ENCODE measurements at regions not wholly inside any gene's neighbourhood (a gene's known extent, or its start where the extent isn't known, plus 50 kb on each side); places are given as distances from the start of the nearest gene placed in this dataset.

DNA sequence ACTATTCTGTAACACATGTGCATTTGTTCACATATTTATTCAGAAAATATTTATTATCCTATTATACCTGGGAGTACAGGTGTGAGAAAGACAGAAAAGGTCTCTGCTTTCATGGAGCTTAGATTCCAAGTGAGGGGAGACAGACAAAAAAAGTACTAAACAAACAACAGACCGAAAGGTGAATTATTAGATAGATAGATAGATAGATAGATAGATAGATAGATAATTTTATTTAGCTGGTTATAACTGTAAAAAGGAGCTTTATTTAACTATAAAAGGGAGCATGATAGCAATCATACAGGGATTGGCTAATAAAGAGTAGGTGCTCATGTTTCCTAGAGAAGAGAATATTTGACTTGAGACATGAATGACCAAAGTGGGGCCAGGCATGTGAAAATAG, 119.4 kb downstream of the TNFSF18 start:
- H4K20me1 ChIP-seq (ENCODE audit: insufficient read depth, low read length) = no peaks in the 10 kb centered on the region
- no peaks in the 10 kb centered on the region for H3K4me1 ChIP-seq (ENCODE audit: insufficient read depth, low read length, severe bottlenecking)
- H3F3A ChIP-seq (ENCODE audit: insufficient read depth, low read length) = no peaks in the 10 kb centered on the region
- H3K9ac ChIP-seq (ENCODE audit: low read length) = no peak overlapping the region
- TF ChIP-seq CTCF (IDR thresholded peaks at IDR 0.05; ENCODE audit: low read length) (no peak), EZH2 (IDR thresholded peaks at IDR 0.05; ENCODE audit: borderline replicate concordance, low read length) (no peak)
- no peaks in the 10 kb centered on the region for H3K9me2 ChIP-seq (ENCODE audit: low read depth, low read length)
- H3K27ac ChIP-seq (ENCODE audit: low read depth, low read length, poor library complexity, severe bottlenecking) = no peak overlapping the region
- no peaks in the 10 kb centered on the region for H3K36me3 ChIP-seq (ENCODE audit: insufficient read depth, low read length)
- no peaks in the 10 kb centered on the region for H3K27me3 ChIP-seq (ENCODE audit: insufficient read depth, low read length)
- no peak overlapping the region for H3K4me3 ChIP-seq (ENCODE audit: low read depth, low read length, poor library complexity, severe bottlenecking)
- H3K4me2 ChIP-seq (ENCODE audit: low read length) = no peak overlapping the region
- H3K9me3 ChIP-seq (ENCODE audit: low read length) = no peaks in the 10 kb centered on the region
- H3K79me2 ChIP-seq (ENCODE audit: insufficient read depth, low read length) = no peaks in the 10 kb centered on the region
- H2AFZ ChIP-seq (ENCODE audit: low read length) = no peak overlapping the region

DNA sequence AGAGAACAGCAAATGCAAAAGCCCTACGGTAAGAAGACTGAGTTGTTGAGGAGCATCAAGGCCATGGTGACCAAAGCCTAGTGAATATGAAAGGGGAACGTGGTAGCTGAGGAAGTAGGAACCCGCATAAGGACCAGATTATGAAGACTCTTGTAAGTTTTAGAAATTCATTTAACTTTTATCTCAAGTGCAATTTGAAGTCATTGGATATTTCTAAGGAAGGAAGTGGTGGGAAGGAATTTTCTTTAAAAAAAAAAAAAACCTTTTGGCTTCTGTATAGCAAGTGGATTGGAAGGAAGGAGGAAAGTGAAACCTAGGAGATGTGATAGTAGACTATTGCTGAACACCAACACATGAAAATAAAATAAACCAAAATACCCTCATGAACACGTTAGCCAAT, 119.0 kb downstream of the TNFSF18 start:
- no peak for TF ChIP-seq EZH2 (IDR thresholded peaks at IDR 0.05; ENCODE audit: borderline replicate concordance, low read length)
- no peak for TF ChIP-seq CTCF (IDR thresholded peaks at IDR 0.05; ENCODE audit: low read length)
- H3K4me2 ChIP-seq (ENCODE audit: low read length) = no peak overlapping the region
- H3K79me2 ChIP-seq (ENCODE audit: insufficient read depth, low read length) = no peaks in the 10 kb centered on the region
- no peak overlapping the region for H3K27ac ChIP-seq (ENCODE audit: low read depth, low read length, poor library complexity, severe bottlenecking)
- H3K4me1 ChIP-seq (ENCODE audit: insufficient read depth, low read length, severe bottlenecking) = no peaks in the 10 kb centered on the region
- H3F3A ChIP-seq (ENCODE audit: insufficient read depth, low read length) = no peaks in the 10 kb centered on the region
- H2AFZ ChIP-seq (ENCODE audit: low read length) = no peak overlapping the region
- no peak overlapping the region for H3K9ac ChIP-seq (ENCODE audit: low read length)
- no peaks in the 10 kb centered on the region for H3K9me3 ChIP-seq (ENCODE audit: low read length)
- H3K27me3 ChIP-seq (ENCODE audit: insufficient read depth, low read length) = no peaks in the 10 kb centered on the region
- no peaks in the 10 kb centered on the region for H3K9me2 ChIP-seq (ENCODE audit: low read depth, low read length)
- no peak overlapping the region for H3K4me3 ChIP-seq (ENCODE audit: low read depth, low read length, poor library complexity, severe bottlenecking)
- no peaks in the 10 kb centered on the region for H4K20me1 ChIP-seq (ENCODE audit: insufficient read depth, low read length)
- no peaks in the 10 kb centered on the region for H3K36me3 ChIP-seq (ENCODE audit: insufficient read depth, low read length)

- H3K27me3 ChIP-seq (ENCODE audit: insufficient read depth, low read length) = no peaks in the 10 kb centered on the region
- H3K4me1 ChIP-seq (ENCODE audit: insufficient read depth, low read length, severe bottlenecking) = no peaks in the 10 kb centered on the region
- no peaks in the 10 kb centered on the region for H3K9me3 ChIP-seq (ENCODE audit: low read length)
- H3K9ac ChIP-seq (ENCODE audit: low read length) = no peak overlapping the region
- H3K9me2 ChIP-seq (ENCODE audit: low read depth, low read length) = no peaks in the 10 kb centered on the region
- H3F3A ChIP-seq (ENCODE audit: insufficient read depth, low read length) = no peaks in the 10 kb centered on the region
- no peak overlapping the region for H3K27ac ChIP-seq (ENCODE audit: low read depth, low read length, poor library complexity, severe bottlenecking)
- H4K20me1 ChIP-seq (ENCODE audit: insufficient read depth, low read length) = no peaks in the 10 kb centered on the region
- H3K36me3 ChIP-seq (ENCODE audit: insufficient read depth, low read length) = no peaks in the 10 kb centered on the region
- no peak overlapping the region for H3K4me3 ChIP-seq (ENCODE audit: low read depth, low read length, poor library complexity, severe bottlenecking)
- no peak for TF ChIP-seq EZH2 (IDR thresholded peaks at IDR 0.05; ENCODE audit: borderline replicate concordance, low read length)
- no peak for TF ChIP-seq CTCF (IDR thresholded peaks at IDR 0.05; ENCODE audit: low read length)
- no peak overlapping the region for H2AFZ ChIP-seq (ENCODE audit: low read length)
- no peak overlapping the region for H3K4me2 ChIP-seq (ENCODE audit: low read length)
- H3K79me2 ChIP-seq (ENCODE audit: insufficient read depth, low read length) = no peaks in the 10 kb centered on the region
Observed at GRCh38 chr1:172932981-172933380, 117.8 kb downstream of the TNFSF18 start.
